Natural killer cell (primary cell): ENCODE measurements at regions not wholly inside any gene's neighbourhood (a gene's known extent, or its start where the extent isn't known, plus 50 kb on each side); places are given as distances from the start of the nearest gene placed in this dataset.

Experiments used
- ATAC-seq, 3 donors: fragments of 150-1000 bp in 2 of 3; fragments of 200-7000 bp in 1 of 3; cut with Tn5 transposase; 1 replicate in 1 of 3; 2 replicates in 2 of 3; pipeline ENCODE4 v1.10.0; 2021; ENCODE audit warnings: mild to moderate bottlenecking in 2 of 3, moderate library complexity in 2 of 3
- DNase-seq, 2 donors: peaks; one replicate each; pipeline versions ENCODE4 v3.0.0 to v3.0.0-alpha.2; 2013 to 2021; ENCODE audit warnings: mixed read lengths in 1 of 2
- H3K27ac ChIP-seq: one replicate; pipeline ENCODE4 v1.5.1; 2013; ENCODE audit warnings: mild to moderate bottlenecking, low read length
- H3K27me3 ChIP-seq: one replicate; pipeline ENCODE4 v1.6.1; 2013; ENCODE audit warnings: low read length; ENCODE audit not compliant: control insufficient read depth, insufficient read depth
- H3K36me3 ChIP-seq: one replicate; pipeline ENCODE4 v1.6.1; 2013; ENCODE audit warnings: low read length; ENCODE audit not compliant: control insufficient read depth, insufficient read depth
- H3K4me1 ChIP-seq: one replicate; pipeline ENCODE4 v1.6.1; 2013; ENCODE audit warnings: low read length; ENCODE audit not compliant: control insufficient read depth, insufficient read depth
- H3K4me3 ChIP-seq: one replicate; pipeline ENCODE4 v1.5.1; 2013; ENCODE audit warnings: low read length
- H3K9me3 ChIP-seq: one replicate; pipeline ENCODE4 v1.6.1; 2013; ENCODE audit warnings: low read length; ENCODE audit not compliant: control insufficient read depth, insufficient read depth
- H3K27ac Mint-ChIP-seq, 2 donors: one replicate each; pipeline ENCODE4 v1.8.0; 2022; ENCODE audit warnings: mild to moderate bottlenecking in 2 of 2, mixed read lengths in 2 of 2, moderate library complexity in 1 of 2
- H3K27me3 Mint-ChIP-seq, 2 donors: one replicate each; pipeline ENCODE4 v1.8.0; 2022; ENCODE audit warnings: low read depth in 2 of 2, mixed read lengths in 2 of 2
- H3K36me3 Mint-ChIP-seq: one replicate; pipeline ENCODE4 v1.8.0; 2022; ENCODE audit warnings: mixed read lengths
- H3K4me1 Mint-ChIP-seq, 2 donors: one replicate each; pipeline ENCODE4 v1.8.0; 2022; ENCODE audit warnings: mixed read lengths in 2 of 2
- H3K4me3 Mint-ChIP-seq: one replicate; pipeline ENCODE4 v1.8.0; 2022; ENCODE audit warnings: mild to moderate bottlenecking, moderate library complexity, mixed read lengths
- H3K9me3 Mint-ChIP-seq, 2 donors: one replicate each; pipeline ENCODE4 v1.8.0; 2022; ENCODE audit warnings: mixed read lengths in 2 of 2
- CTCF ChIP-seq: fragments of 200-600 bp; IDR thresholded peaks from one replicate; pipeline ENCODE4 v1.8.0; 2022; ENCODE audit warnings: antibody characterized with exemption
- WGBS: methylation state at CpG from one replicate; pipeline ENCODE4 v1.1.7; 2013; ENCODE audit warnings: missing lambda C conversion rate; ENCODE audit not compliant: insufficient coverage; 5-methylcytosine and 5-hydroxymethylcytosine counted together
- intact Hi-C: fragments of 100-400 bp; cut with micrococcal nuclease; formaldehyde crosslinking; loops from one replicate; pipeline ENCODE4 v1.14.2; 2022

DNA sequence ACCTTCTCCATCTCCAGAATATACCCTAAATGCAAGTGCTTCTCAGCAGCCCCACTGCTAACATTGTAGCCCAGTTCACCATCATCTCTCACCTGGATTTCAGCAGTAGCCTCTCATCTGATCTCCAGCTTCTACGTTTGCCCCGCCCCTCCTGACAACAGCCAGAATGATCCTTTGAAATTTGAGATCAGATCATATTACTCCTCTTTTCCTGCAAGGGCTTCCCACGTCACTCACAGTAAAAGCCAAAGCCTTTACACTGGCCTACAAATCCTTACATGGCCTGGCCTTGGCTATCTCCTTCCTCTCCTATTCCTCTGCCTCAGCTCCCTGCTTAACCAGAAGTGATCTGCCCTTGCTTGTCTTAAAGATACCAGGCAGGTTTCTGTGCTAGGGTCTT is 94.3 kb upstream of the NBEA start:
- no peak overlapping the region for H3K4me3 Mint-ChIP-seq
- no peaks in the 10 kb centered on the region for H3K27me3 ChIP-seq
- H3K27me3 Mint-ChIP-seq, result no peaks in the 10 kb centered on the region
- intact Hi-C loops, result no loop called here
- 67% methylated on average over 3 of the region's 3 CpGs for WGBS
- H3K27ac Mint-ChIP-seq, result no peak overlapping the region
- no peaks in the 10 kb centered on the region for H3K9me3 ChIP-seq
- H3K9me3 Mint-ChIP-seq, result peaks cover 8 to 18% of the 10 kb centered on the region in 2 donors
- no peak for TF ChIP-seq CTCF
- no peaks in the 10 kb centered on the region for H3K36me3 ChIP-seq
- H3K4me3 ChIP-seq, result no peak overlapping the region
- no peaks in the 10 kb centered on the region for H3K36me3 Mint-ChIP-seq
- no peaks in the 10 kb centered on the region for H3K4me1 Mint-ChIP-seq
- H3K4me1 ChIP-seq, result no peaks in the 10 kb centered on the region
- ATAC-seq (no peak), DNase-seq (no peak)
- no peak overlapping the region for H3K27ac ChIP-seq

- Mint-ChIP-seq H3K27ac (no peak overlapping the region), H3K4me3 (no peak overlapping the region), H3K27me3 (no peaks in the 10 kb centered on the region), H3K4me1 (no peaks in the 10 kb centered on the region), H3K36me3 (no peaks in the 10 kb centered on the region), H3K9me3 (peaks cover 8 to 20% of the 10 kb centered on the region in 2 donors)
- intact Hi-C loops, result no loop called here
- H3K4me3 ChIP-seq, result no peak overlapping the region
- no peak overlapping the region for H3K27ac ChIP-seq
- ATAC-seq, result no peak
- no peaks in the 10 kb centered on the region for H3K27me3 ChIP-seq
- H3K4me1 ChIP-seq, result no peaks in the 10 kb centered on the region
- H3K36me3 ChIP-seq, result no peaks in the 10 kb centered on the region
- no peak for TF ChIP-seq CTCF
- no peak for DNase-seq
- no peaks in the 10 kb centered on the region for H3K9me3 ChIP-seq
These were observed 92.7 kb upstream of the NBEA start for GRCh38 chr13:34849406-34849805.

- no peak overlapping the region for H3K27ac Mint-ChIP-seq
- peaks cover 2 to 6% of the 10 kb centered on the region in 2 donors for H3K9me3 Mint-ChIP-seq
- H3K27me3 Mint-ChIP-seq, result no peaks in the 10 kb centered on the region
- Histone ChIP-seq H3K4me3 (no peak overlapping the region), H3K36me3 (no peaks in the 10 kb centered on the region), H3K9me3 (peaks cover 3% of the 10 kb centered on the region), H3K27me3 (no peaks in the 10 kb centered on the region), H3K27ac (no peak overlapping the region), H3K4me1 (no peaks in the 10 kb centered on the region)
- intact Hi-C loops, result no loop called here
- H3K4me1 Mint-ChIP-seq, result no peaks in the 10 kb centered on the region
- no peak for ATAC-seq
- no peaks in the 10 kb centered on the region for H3K36me3 Mint-ChIP-seq
- WGBS, result 80% methylated on average over 4 of the region's 4 CpGs
- no peak for TF ChIP-seq CTCF
- no peak for DNase-seq
- H3K4me3 Mint-ChIP-seq, result no peak overlapping the region
These were observed 88.9 kb upstream of the NBEA start for GRCh38 chr13:34853161-34853560.

GRCh38 chr13:34857558-34858325 is 84.3 kb upstream of the NBEA start:
- no peak for ATAC-seq
- Histone ChIP-seq H3K27me3 (no peaks in the 10 kb centered on the region), H3K4me3 (no peak overlapping the region), H3K4me1 (no peaks in the 10 kb centered on the region), H3K36me3 (no peaks in the 10 kb centered on the region), H3K27ac (no peak overlapping the region), H3K9me3 (peaks cover 3% of the 10 kb centered on the region)
- H3K27ac Mint-ChIP-seq, result no peak overlapping the region
- TF ChIP-seq CTCF, result no peak
- H3K9me3 Mint-ChIP-seq, result peaks cover 4 to 5% of the 10 kb centered on the region in 2 donors
- H3K27me3 Mint-ChIP-seq, result no peaks in the 10 kb centered on the region
- intact Hi-C loops, result no loop called here
- H3K36me3 Mint-ChIP-seq, result no peaks in the 10 kb centered on the region
- no peak overlapping the region for H3K4me3 Mint-ChIP-seq
- DNase-seq, result no peak
- no peaks in the 10 kb centered on the region for H3K4me1 Mint-ChIP-seq
